ENCODE measurements at regions not wholly inside any gene's neighbourhood (a gene's known extent, or its start where the extent isn't known, plus 50 kb on each side); places are given as distances from the start of the nearest gene placed in this dataset.

DNA sequence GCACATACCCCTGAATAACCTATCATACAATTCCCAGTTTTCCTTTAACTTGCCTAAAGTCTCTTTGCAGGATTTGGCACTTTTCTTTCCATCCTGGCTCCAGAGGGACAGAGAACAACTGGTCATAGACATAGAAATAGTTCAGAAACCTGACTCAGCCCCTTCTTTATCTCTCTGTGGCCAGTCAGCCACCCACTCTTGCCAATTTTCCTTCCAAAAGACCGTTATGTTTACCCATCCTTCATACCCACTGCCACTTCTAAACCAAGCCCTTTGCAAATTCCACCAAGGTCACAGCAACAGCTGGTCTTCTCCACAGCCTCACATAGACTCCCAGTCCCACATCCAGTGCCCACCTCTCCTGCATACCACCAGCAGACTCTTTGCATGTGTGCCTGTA, 127.2 kb upstream of the FGGY start:
- TF ChIP-seq, protein P1, sequence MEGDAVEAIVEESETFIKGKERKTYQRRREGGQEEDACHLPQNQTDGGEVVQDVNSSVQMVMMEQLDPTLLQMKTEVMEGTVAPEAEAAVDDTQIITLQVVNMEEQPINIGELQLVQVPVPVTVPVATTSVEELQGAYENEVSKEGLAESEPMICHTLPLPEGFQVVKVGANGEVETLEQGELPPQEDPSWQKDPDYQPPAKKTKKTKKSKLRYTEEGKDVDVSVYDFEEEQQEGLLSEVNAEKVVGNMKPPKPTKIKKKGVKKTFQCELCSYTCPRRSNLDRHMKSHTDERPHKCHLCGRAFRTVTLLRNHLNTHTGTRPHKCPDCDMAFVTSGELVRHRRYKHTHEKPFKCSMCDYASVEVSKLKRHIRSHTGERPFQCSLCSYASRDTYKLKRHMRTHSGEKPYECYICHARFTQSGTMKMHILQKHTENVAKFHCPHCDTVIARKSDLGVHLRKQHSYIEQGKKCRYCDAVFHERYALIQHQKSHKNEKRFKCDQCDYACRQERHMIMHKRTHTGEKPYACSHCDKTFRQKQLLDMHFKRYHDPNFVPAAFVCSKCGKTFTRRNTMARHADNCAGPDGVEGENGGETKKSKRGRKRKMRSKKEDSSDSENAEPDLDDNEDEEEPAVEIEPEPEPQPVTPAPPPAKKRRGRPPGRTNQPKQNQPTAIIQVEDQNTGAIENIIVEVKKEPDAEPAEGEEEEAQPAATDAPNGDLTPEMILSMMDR (IDR thresholded peaks at IDR 0.05; ENCODE audit: poor library complexity, severe bottlenecking): no peak
- H3K4me3 ChIP-seq (ENCODE audit: severe bottlenecking): no peak overlapping the region
- H3K27ac ChIP-seq (ENCODE audit: poor library complexity, severe bottlenecking): no peak overlapping the region
- ATAC-seq (ENCODE audit: low read depth) (no peak), DNase-seq (ENCODE audit: low spot score) (no peak)
- peaks cover 12% of the 10 kb centered on the region for H3K4me1 ChIP-seq (ENCODE audit: insufficient read depth, poor library complexity, severe bottlenecking)
- H3K27me3 ChIP-seq (ENCODE audit: insufficient read depth, poor library complexity, severe bottlenecking): no peaks in the 10 kb centered on the region
- H3K9me3 ChIP-seq (ENCODE audit: severe bottlenecking): no peaks in the 10 kb centered on the region
- no peaks in the 10 kb centered on the region for H3K36me3 ChIP-seq (ENCODE audit: low read depth)

DNA sequence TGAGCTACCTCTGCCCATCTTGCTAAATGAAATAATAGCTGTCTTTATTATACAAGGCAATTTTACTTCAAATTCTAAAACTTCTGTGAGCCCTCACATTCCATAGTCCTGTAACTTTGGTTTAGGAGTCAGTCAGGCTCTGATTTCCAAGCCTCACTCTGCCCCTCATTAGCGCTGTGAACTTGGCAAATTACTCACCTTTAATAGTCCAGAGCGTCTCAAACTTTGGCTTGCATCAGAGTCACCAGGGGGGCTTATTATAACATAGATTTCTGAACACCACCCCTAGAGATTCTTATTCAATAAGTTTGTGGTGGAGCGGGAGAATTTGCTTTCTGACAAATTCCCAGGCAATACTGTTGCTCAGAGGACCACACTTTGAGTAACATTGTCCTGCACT, 126.2 kb upstream of the FGGY start:
- no peak overlapping the region for H3K4me3 ChIP-seq (ENCODE audit: severe bottlenecking)

DNA sequence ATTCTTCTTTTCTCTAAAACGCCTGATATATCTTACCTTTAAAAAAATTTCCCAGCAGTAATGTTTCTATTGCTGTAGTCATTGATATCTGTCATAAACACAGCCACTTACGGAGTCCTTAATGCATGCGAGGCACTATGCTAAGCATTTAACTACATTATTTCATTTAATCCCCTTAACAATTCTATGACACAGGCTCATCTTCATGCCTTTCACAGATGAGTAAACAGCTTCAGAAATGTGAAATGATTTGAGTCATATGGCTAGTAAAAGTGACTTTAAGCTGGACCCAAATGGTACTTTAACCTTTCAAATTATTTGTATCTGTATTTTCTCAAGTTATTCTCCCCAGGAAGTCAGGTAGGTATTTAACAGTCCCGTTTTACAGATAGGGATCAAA, 125.1 kb upstream of the FGGY start:
- no peaks in the 10 kb centered on the region for H3K27me3 ChIP-seq (ENCODE audit: insufficient read depth, poor library complexity, severe bottlenecking)
- H3K4me1 ChIP-seq (ENCODE audit: insufficient read depth, poor library complexity, severe bottlenecking): peaks cover 12% of the 10 kb centered on the region
- H3K36me3 ChIP-seq (ENCODE audit: low read depth): no peaks in the 10 kb centered on the region
- no peak for ATAC-seq (ENCODE audit: low read depth)
- H3K9me3 ChIP-seq (ENCODE audit: severe bottlenecking): no peaks in the 10 kb centered on the region
- no peak overlapping the region for H3K27ac ChIP-seq (ENCODE audit: poor library complexity, severe bottlenecking)
- no peak overlapping the region for H3K4me3 ChIP-seq (ENCODE audit: severe bottlenecking)
- TF ChIP-seq, protein P1 (IDR thresholded peaks at IDR 0.05; ENCODE audit: poor library complexity, severe bottlenecking): no peak
- DNase-seq (ENCODE audit: low spot score): no peak

More for the DNA sequence above, 126.2 kb upstream of the FGGY start:
- no peak for ATAC-seq (ENCODE audit: low read depth)
- no peaks in the 10 kb centered on the region for H3K9me3 ChIP-seq (ENCODE audit: severe bottlenecking)
- TF ChIP-seq, protein P1 (IDR thresholded peaks at IDR 0.05; ENCODE audit: poor library complexity, severe bottlenecking): no peak
- H3K4me1 ChIP-seq (ENCODE audit: insufficient read depth, poor library complexity, severe bottlenecking): peaks cover 12% of the 10 kb centered on the region
- no peak overlapping the region for H3K27ac ChIP-seq (ENCODE audit: poor library complexity, severe bottlenecking)
- H3K27me3 ChIP-seq (ENCODE audit: insufficient read depth, poor library complexity, severe bottlenecking): no peaks in the 10 kb centered on the region
- DNase-seq (ENCODE audit: low spot score): no peak
- no peaks in the 10 kb centered on the region for H3K36me3 ChIP-seq (ENCODE audit: low read depth)

DNA sequence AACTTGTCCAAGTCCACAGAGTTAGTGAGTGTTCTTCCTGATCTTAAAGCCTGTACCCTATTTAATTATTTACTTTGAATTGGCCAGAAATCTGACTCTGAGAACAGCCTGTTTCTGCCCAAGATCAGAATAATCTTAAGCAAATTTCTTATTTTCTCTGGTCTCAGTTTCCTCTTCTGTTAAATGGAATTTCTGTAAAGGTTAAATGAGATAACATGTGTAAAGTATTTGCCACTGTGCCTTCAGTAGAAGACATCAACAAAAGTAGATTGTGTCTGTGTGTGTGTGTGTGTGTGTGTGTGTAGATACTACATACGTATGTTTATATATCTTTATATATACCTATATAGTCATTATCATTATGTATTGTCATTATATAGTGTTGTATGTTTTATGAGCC, 124.2 kb upstream of the FGGY start:
- ATAC-seq (ENCODE audit: low read depth): no peak
- Histone ChIP-seq H3K9me3 (ENCODE audit: severe bottlenecking) (no peaks in the 10 kb centered on the region), H3K27ac (ENCODE audit: poor library complexity, severe bottlenecking) (no peak overlapping the region), H3K4me1 (ENCODE audit: insufficient read depth, poor library complexity, severe bottlenecking) (peaks cover 12% of the 10 kb centered on the region), H3K27me3 (ENCODE audit: insufficient read depth, poor library complexity, severe bottlenecking) (no peaks in the 10 kb centered on the region), H3K36me3 (ENCODE audit: low read depth) (no peaks in the 10 kb centered on the region), H3K4me3 (ENCODE audit: severe bottlenecking) (no peak overlapping the region)
- TF ChIP-seq, protein P1 (IDR thresholded peaks at IDR 0.05; ENCODE audit: poor library complexity, severe bottlenecking): no peak
- DNase-seq (ENCODE audit: low spot score): no peak

DNA sequence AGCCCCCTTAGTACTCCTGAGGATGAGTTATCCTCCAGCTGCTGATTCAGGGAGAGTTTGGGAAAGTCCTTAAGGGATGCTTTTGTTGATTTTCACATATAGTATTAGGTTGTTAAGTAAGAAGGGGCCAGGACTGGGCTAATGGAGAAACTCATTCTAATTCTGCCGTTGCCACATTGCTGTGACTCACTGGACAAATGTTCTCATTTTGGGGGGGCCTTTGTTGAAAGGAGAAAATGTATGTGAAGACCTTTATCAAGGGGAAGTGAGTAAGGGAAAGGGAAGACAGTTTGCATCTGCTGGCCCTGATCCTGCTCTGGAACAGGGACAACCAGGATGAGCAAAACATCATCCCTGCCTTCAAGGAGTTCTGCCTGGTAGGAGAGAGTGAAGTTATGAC, 123.2 kb upstream of the FGGY start:
- H3K27me3 ChIP-seq (ENCODE audit: insufficient read depth, poor library complexity, severe bottlenecking): no peaks in the 10 kb centered on the region
- peak overlapping the region; percentile 12 for H3K27ac ChIP-seq (ENCODE audit: poor library complexity, severe bottlenecking)
- DNase-seq (ENCODE audit: low spot score): no peak

More for the DNA sequence above, 123.2 kb upstream of the FGGY start:
- H3K4me3 ChIP-seq (ENCODE audit: severe bottlenecking): no peak overlapping the region
- TF ChIP-seq, protein P1 (IDR thresholded peaks at IDR 0.05; ENCODE audit: poor library complexity, severe bottlenecking): no peak
- no peaks in the 10 kb centered on the region for H3K36me3 ChIP-seq (ENCODE audit: low read depth)
- H3K4me1 ChIP-seq (ENCODE audit: insufficient read depth, poor library complexity, severe bottlenecking): peaks cover 12% of the 10 kb centered on the region
- ATAC-seq (ENCODE audit: low read depth): peak; percentile 78
- no peaks in the 10 kb centered on the region for H3K9me3 ChIP-seq (ENCODE audit: severe bottlenecking)
